Breast epithelium (tissue), 4 donors: ENCODE measurements at regions not wholly inside any gene's neighbourhood (a gene's known extent, or its start where the extent isn't known, plus 50 kb on each side); places are given as distances from the start of the nearest gene placed in this dataset.

Experiments
- DNase-seq, 2 donors: peaks; one replicate each; pipeline ENCODE4 v3.0.0-alpha.2; 2019; ENCODE audit warnings: low spot score in 2 of 2
- H3K27ac ChIP-seq, 2 donors: fragments of 200-600 bp; sonication (generic) in 1 of 2; one replicate each; pipeline ENCODE4 v1.5.1; 2016 to 2019; ENCODE audit warnings: mild to moderate bottlenecking in 1 of 2
- H3K27me3 ChIP-seq, 2 donors: fragments of 200-600 bp; sonication (generic) in 1 of 2; one replicate each; pipeline versions ENCODE4 v1.5.1 to v1.6.0; 2017 to 2019; ENCODE audit warnings: control low read depth in 1 of 2, mild to moderate bottlenecking in 1 of 2
- H3K36me3 ChIP-seq: fragments of 200-600 bp; one replicate; pipeline ENCODE4 v1.5.1; 2019
- H3K4me1 ChIP-seq, 2 donors: fragments of 200-600 bp; sonication (generic); one replicate each; pipeline ENCODE4 v1.5.1; 2016 to 2019; ENCODE audit warnings: control low read depth in 1 of 2
- H3K4me3 ChIP-seq, 3 donors: fragments of 200-600 bp; sonication (generic); 1 replicate in 2 of 3; 2 replicates in 1 of 3; pipeline ENCODE4 v1.5.1; 2016 to 2019; ENCODE audit warnings: mild to moderate bottlenecking in 3 of 3, moderate library complexity in 2 of 3
- H3K9me3 ChIP-seq, 2 donors: fragments of 200-600 bp; sonication (generic) in 1 of 2; one replicate each; pipeline ENCODE4 v1.5.1; 2016 to 2019; ENCODE audit warnings: control low read depth in 1 of 2
- POLR2A ChIP-seq: fragments of 450-650 bp; IDR thresholded peaks from one replicate; pipeline ENCODE4 v1.6.1; 2016; ENCODE audit warnings: antibody characterized with exemption, mild to moderate bottlenecking, moderate library complexity
- POLR2AphosphoS5 ChIP-seq, 3 donors: sonication (generic); formaldehyde crosslinking; IDR thresholded peaks; one replicate each; pipeline ENCODE4 v1.6.1; 2017; ENCODE audit warnings: antibody characterized with exemption in 3 of 3
- intact Hi-C: fragments of 100-400 bp; cut with DNase I; formaldehyde crosslinking; loops from one replicate; pipeline ENCODE4 v1.15.1; 2023; ENCODE audit warnings: low total_unique reads
- TF ChIP-seq, protein P1 (sequence below), 3 donors: fragments of 450-650 bp; IDR thresholded peaks; one replicate each; pipeline ENCODE4 v1.5.1; 2016 to 2017; ENCODE audit warnings: antibody characterized with exemption in 3 of 3, mild to moderate bottlenecking in 3 of 3, moderate library complexity in 3 of 3

DNA sequence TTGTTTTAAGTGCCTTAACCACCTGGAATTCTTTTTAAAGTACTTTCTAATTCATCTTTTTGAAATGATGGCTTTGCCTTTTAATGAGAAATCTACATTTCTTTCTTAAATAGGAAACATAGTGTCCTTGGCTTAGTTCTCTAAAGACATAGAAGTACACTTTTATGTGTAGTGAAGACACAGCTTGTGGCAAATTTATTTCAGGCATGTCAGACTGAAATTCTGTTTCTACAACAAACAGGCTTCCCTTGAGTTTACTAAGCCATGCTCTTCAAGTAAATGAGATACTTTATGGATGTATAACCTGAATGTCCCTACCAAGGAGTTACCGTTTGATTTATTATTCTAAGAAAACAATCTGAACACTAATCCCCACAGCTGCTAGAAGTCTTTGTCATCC, 136.9 kb upstream of the MAGI2 start:
- H3K9me3 ChIP-seq = no peaks in the 10 kb centered on the region
- intact Hi-C loops = no loop called here
- no peak overlapping the region for H3K27ac ChIP-seq
- no peak overlapping the region for H3K4me3 ChIP-seq
- no peaks in the 10 kb centered on the region for H3K4me1 ChIP-seq
- H3K27me3 ChIP-seq = no peaks in the 10 kb centered on the region
- no peak for TF ChIP-seq POLR2A
- TF ChIP-seq POLR2AphosphoS5 (IDR thresholded peaks at IDR 0.05) = no peak
- TF ChIP-seq, protein P1, sequence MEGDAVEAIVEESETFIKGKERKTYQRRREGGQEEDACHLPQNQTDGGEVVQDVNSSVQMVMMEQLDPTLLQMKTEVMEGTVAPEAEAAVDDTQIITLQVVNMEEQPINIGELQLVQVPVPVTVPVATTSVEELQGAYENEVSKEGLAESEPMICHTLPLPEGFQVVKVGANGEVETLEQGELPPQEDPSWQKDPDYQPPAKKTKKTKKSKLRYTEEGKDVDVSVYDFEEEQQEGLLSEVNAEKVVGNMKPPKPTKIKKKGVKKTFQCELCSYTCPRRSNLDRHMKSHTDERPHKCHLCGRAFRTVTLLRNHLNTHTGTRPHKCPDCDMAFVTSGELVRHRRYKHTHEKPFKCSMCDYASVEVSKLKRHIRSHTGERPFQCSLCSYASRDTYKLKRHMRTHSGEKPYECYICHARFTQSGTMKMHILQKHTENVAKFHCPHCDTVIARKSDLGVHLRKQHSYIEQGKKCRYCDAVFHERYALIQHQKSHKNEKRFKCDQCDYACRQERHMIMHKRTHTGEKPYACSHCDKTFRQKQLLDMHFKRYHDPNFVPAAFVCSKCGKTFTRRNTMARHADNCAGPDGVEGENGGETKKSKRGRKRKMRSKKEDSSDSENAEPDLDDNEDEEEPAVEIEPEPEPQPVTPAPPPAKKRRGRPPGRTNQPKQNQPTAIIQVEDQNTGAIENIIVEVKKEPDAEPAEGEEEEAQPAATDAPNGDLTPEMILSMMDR (IDR thresholded peaks at IDR 0.05) = no peak
- DNase-seq = no peak
- H3K36me3 ChIP-seq = no peaks in the 10 kb centered on the region

- no peak for TF ChIP-seq POLR2AphosphoS5 (IDR thresholded peaks at IDR 0.05)
- TF ChIP-seq, protein P1 (IDR thresholded peaks at IDR 0.05) = no peak
- no peak for TF ChIP-seq POLR2A
- H3K4me3 ChIP-seq = no peak overlapping the region
- DNase-seq = no peak
- no peaks in the 10 kb centered on the region for H3K9me3 ChIP-seq
- no peaks in the 10 kb centered on the region for H3K36me3 ChIP-seq
- no peaks in the 10 kb centered on the region for H3K27me3 ChIP-seq
- no peaks in the 10 kb centered on the region for H3K4me1 ChIP-seq
- intact Hi-C loops = no loop called here
- H3K27ac ChIP-seq = no peak overlapping the region
These were observed 117.4 kb upstream of the MAGI2 start for GRCh38 chr7:79570903-79571302.

DNA sequence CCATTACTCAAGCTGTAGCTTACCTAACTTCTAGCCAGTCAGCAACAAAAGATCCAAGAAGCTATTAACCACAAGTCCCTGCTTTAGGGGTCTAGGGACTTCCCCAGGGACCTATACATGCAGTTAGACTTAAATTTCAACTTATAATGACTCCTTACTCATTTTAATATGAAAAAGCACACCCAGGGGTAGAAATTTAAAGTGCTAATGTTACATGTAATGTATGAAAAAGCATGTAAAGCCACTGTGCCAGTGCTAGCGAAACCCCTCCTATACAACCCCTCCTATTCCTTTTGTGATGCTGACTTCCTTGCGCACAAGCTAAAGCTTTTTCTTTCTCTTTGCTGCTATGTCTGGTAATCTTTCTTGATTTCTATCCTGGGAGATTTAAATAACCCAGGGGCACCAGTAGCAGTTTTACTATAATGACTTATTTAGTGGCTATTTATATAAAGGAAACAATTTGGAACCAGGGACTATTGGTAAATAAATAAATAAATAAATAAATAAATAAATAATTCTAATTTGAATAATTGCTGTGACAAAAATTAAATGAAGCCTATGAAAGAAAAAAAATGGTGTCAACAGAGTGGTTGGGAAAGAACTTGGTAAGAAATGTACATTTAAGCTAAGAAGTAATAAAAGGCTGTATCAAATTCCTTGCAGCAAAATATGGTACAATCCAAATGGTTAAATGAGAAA, 110.5 kb upstream of the MAGI2 start:
- Histone ChIP-seq H3K27me3 (no peaks in the 10 kb centered on the region), H3K4me3 (no peak overlapping the region), H3K27ac (no peak overlapping the region), H3K36me3 (no peaks in the 10 kb centered on the region), H3K9me3 (no peaks in the 10 kb centered on the region), H3K4me1 (no peaks in the 10 kb centered on the region)
- TF ChIP-seq POLR2AphosphoS5 (IDR thresholded peaks at IDR 0.05) (no peak), POLR2A (no peak)
- TF ChIP-seq, protein P1 (IDR thresholded peaks at IDR 0.05) = no peak
- intact Hi-C loops = no loop called here
- DNase-seq = no peak

GRCh38 chr7:79555571-79555970, 102.1 kb upstream of the MAGI2 start:
- Histone ChIP-seq H3K36me3 (no peaks in the 10 kb centered on the region), H3K27ac (no peak overlapping the region), H3K9me3 (no peaks in the 10 kb centered on the region), H3K4me1 (no peaks in the 10 kb centered on the region), H3K4me3 (no peak overlapping the region), H3K27me3 (no peaks in the 10 kb centered on the region)
- no peak for TF ChIP-seq POLR2AphosphoS5 (IDR thresholded peaks at IDR 0.05)
- TF ChIP-seq, protein P1 (IDR thresholded peaks at IDR 0.05) = no peak
- TF ChIP-seq POLR2A = no peak
- no peak for DNase-seq
- intact Hi-C loops = no loop called here

DNA sequence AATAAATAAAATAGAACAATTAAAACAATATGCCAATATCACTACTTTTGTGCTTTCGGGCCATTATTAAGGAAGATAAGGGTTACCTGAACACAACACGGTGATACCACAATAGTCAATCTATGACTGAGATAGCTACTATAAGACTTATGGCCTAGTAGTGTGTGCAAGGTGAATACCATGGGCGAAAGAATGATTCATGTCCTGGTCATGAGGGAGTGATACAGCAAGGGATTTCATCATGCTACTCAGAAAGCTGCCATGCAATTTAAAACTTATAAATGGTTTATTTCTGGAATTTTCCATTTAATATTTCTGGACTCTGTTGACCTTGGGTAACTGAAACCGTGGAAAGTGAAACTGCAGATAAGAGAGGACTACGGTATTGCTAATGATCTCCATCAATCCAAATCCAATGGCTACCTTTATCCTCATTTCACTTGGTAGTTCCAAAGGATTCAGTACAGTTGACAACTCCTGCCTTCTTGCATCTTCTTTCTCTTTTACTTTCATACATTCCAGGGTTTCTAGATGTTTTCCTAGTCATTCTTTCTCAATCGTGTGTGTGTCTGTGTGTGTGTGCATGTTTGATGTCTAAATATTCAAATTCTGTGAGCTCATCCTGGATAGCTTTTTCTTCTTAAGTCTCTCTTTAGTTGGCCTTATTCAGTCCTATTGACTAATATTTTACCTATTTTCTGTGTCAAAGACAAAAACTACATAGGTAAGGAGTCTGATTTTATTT, 100.5 kb upstream of the MAGI2 start:
- Histone ChIP-seq H3K4me3 (no peak overlapping the region), H3K36me3 (no peaks in the 10 kb centered on the region), H3K4me1 (no peaks in the 10 kb centered on the region), H3K27me3 (no peaks in the 10 kb centered on the region), H3K9me3 (no peaks in the 10 kb centered on the region), H3K27ac (no peak overlapping the region)
- DNase-seq = no peak
- no peak for TF ChIP-seq POLR2AphosphoS5 (IDR thresholded peaks at IDR 0.05)
- intact Hi-C loops = no loop called here
